Mesothelial cell of epicardium (in vitro differentiated cells): ENCODE measurements at regions not wholly inside any gene's neighbourhood (a gene's known extent, or its start where the extent isn't known, plus 50 kb on each side); places are given as distances from the start of the nearest gene placed in this dataset.

Experiments
- DNase-seq, 2 experiments: peaks; one replicate each; pipeline ENCODE4 v3.0.0; 2021; ENCODE audit warnings: low spot score in 2 of 2; ENCODE audit not compliant: unreplicated experiment in 2 of 2
- H3K27ac Mint-ChIP-seq: 2 replicates; pipeline ENCODE4 v1.8.0; 2021; ENCODE audit warnings: mixed read lengths
- H3K27me3 Mint-ChIP-seq: 2 replicates; pipeline ENCODE4 v1.8.0; 2021; ENCODE audit warnings: low read depth, mixed read lengths
- H3K36me3 Mint-ChIP-seq: 2 replicates; pipeline ENCODE4 v1.8.0; 2021; ENCODE audit warnings: mixed read lengths
- H3K4me1 Mint-ChIP-seq: 2 replicates; pipeline ENCODE4 v1.8.0; 2021; ENCODE audit warnings: mixed read lengths
- H3K4me3 Mint-ChIP-seq: 2 replicates; pipeline ENCODE4 v1.8.0; 2021; ENCODE audit warnings: mild to moderate bottlenecking, moderate library complexity, mixed read lengths
- H3K9me3 Mint-ChIP-seq: 2 replicates; pipeline ENCODE4 v1.8.0; 2021; ENCODE audit warnings: mixed read lengths
- CTCF ChIP-seq: fragments of 200-600 bp; sonication (generic); IDR thresholded peaks from one replicate; pipeline ENCODE4 v1.5.0; 2021; ENCODE audit warnings: antibody characterized with exemption; ENCODE audit not compliant: unreplicated experiment

GRCh38 chr15:31799319-31799714, 231.0 kb upstream of the CHRNA7 start:
- Mint-ChIP-seq H3K4me1 (no peaks in the 10 kb centered on the region), H3K27ac (no peak overlapping the region), H3K36me3 (no peaks in the 10 kb centered on the region), H3K27me3 (peaks cover 2% of the 10 kb centered on the region), H3K4me3 (no peak overlapping the region), H3K9me3 (no peaks in the 10 kb centered on the region)
- DNase-seq, result no peak
- TF ChIP-seq CTCF, result no peak

GRCh38 chr15:31799715-31800321, 230.5 kb upstream of the CHRNA7 start:
- H3K4me3 Mint-ChIP-seq, result no peak overlapping the region
- no peaks in the 10 kb centered on the region for H3K36me3 Mint-ChIP-seq
- TF ChIP-seq CTCF, result no peak
- peaks cover 2% of the 10 kb centered on the region for H3K27me3 Mint-ChIP-seq
- no peaks in the 10 kb centered on the region for H3K4me1 Mint-ChIP-seq
- no peak overlapping the region for H3K27ac Mint-ChIP-seq
- H3K9me3 Mint-ChIP-seq, result no peaks in the 10 kb centered on the region
- DNase-seq, result no peak

GRCh38 chr15:31801152-31801551, 229.2 kb upstream of the CHRNA7 start:
- H3K4me1 Mint-ChIP-seq, result no peaks in the 10 kb centered on the region
- H3K36me3 Mint-ChIP-seq, result no peaks in the 10 kb centered on the region
- H3K27ac Mint-ChIP-seq, result no peak overlapping the region
- H3K4me3 Mint-ChIP-seq, result no peak overlapping the region
- H3K27me3 Mint-ChIP-seq, result peaks cover 2% of the 10 kb centered on the region
- H3K9me3 Mint-ChIP-seq, result no peaks in the 10 kb centered on the region
- no peak for DNase-seq
- TF ChIP-seq CTCF, result no peak

GRCh38 chr15:31802761-31803160, 227.6 kb upstream of the CHRNA7 start:
- no peak for TF ChIP-seq CTCF
- Mint-ChIP-seq H3K9me3 (no peaks in the 10 kb centered on the region), H3K27ac (no peak overlapping the region), H3K4me1 (no peaks in the 10 kb centered on the region), H3K4me3 (no peak overlapping the region), H3K36me3 (no peaks in the 10 kb centered on the region), H3K27me3 (peaks cover 2% of the 10 kb centered on the region)
- no peak for DNase-seq

GRCh38 chr15:31803388-31803884, 226.9 kb upstream of the CHRNA7 start:
- Mint-ChIP-seq H3K36me3 (no peaks in the 10 kb centered on the region), H3K9me3 (no peaks in the 10 kb centered on the region), H3K4me3 (no peak overlapping the region), H3K4me1 (no peaks in the 10 kb centered on the region), H3K27ac (no peak overlapping the region), H3K27me3 (peaks cover 2% of the 10 kb centered on the region)
- DNase-seq, result no peak
- no peak for TF ChIP-seq CTCF
